ENCODE measurements at regions not wholly inside any gene's neighbourhood (a gene's known extent, or its start where the extent isn't known, plus 50 kb on each side); places are given as distances from the start of the nearest gene placed in this dataset.

DNA sequence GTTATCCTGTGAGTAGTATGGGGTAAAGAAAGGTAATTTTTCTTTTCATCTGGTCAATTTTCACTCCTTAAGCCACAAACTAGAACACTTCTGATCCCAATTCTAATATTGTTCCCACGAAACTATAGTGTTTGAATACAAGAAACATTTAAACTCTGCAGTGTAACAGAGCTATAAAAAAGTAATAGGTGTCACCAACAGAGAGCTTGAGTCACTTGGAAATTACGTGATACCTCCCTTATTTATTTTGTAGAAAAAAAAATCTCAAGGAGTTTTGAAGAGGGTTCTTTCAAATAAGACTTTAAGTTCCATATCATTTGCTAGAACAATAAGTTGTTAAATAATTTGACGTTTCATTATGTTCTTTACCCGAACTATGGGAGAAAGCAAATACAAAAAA lies 959.4 kb downstream of the JRKL start:
- intact Hi-C loops (cut with DNase I; ENCODE audit: low total_unique reads) (no loop called here), in situ Hi-C loops (cut with MboI; ENCODE audit: low sequenced_read_pairs in 4 of 4) (no loop called here)
- no peak for ATAC-seq
- Histone ChIP-seq H3K9me3 (no peaks in the 10 kb centered on the region), H3K4me1 (peaks cover 0 to 3% of the 10 kb centered on the region in 2 donors), H3K27me3 (no peaks in the 10 kb centered on the region), H3K27ac (no peak overlapping the region), H3K36me3 (no peaks in the 10 kb centered on the region), H3K4me3 (no peak overlapping the region)
- DNase-seq, result no peak
- TF ChIP-seq POLR2A (IDR thresholded peaks at IDR 0.05), result no peak
- TF ChIP-seq, protein P1, sequence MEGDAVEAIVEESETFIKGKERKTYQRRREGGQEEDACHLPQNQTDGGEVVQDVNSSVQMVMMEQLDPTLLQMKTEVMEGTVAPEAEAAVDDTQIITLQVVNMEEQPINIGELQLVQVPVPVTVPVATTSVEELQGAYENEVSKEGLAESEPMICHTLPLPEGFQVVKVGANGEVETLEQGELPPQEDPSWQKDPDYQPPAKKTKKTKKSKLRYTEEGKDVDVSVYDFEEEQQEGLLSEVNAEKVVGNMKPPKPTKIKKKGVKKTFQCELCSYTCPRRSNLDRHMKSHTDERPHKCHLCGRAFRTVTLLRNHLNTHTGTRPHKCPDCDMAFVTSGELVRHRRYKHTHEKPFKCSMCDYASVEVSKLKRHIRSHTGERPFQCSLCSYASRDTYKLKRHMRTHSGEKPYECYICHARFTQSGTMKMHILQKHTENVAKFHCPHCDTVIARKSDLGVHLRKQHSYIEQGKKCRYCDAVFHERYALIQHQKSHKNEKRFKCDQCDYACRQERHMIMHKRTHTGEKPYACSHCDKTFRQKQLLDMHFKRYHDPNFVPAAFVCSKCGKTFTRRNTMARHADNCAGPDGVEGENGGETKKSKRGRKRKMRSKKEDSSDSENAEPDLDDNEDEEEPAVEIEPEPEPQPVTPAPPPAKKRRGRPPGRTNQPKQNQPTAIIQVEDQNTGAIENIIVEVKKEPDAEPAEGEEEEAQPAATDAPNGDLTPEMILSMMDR (IDR thresholded peaks at IDR 0.05 in 4 of 5, conservative IDR thresholded peaks at IDR 0.05 in 1 of 5), result no peak

DNA sequence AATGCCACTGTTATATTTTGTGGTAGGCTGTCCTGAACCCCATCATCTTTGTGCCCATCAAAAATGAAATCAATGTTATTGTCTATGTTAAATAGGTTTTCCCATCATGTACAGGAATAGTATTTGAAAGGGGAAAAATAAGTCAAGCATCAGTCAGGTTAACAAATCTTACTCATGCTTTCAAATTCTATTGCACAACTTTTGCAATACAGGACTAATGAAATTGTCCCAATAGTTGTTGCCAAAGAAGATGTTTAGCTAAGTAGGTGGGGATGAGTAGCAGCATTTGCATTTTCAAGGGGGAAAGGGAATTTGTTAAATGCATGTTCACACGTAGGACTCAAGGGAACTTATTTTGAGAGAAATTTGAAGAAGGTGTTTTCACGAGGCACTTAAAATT lies 962.1 kb downstream of the JRKL start:
- H3K4me3 ChIP-seq, result no peak overlapping the region
- intact Hi-C loops (cut with DNase I; ENCODE audit: low total_unique reads), result no loop called here
- in situ Hi-C loops (cut with MboI; ENCODE audit: low sequenced_read_pairs in 4 of 4), result no loop called here
- no peaks in the 10 kb centered on the region for H3K27me3 ChIP-seq
- peaks cover 0 to 6% of the 10 kb centered on the region in 2 donors for H3K4me1 ChIP-seq
- H3K27ac ChIP-seq, result no peak overlapping the region
- DNase-seq, result no peak
- no peak for ATAC-seq
- TF ChIP-seq POLR2A (IDR thresholded peaks at IDR 0.05), result no peak
- TF ChIP-seq, protein P1 (IDR thresholded peaks at IDR 0.05 in 4 of 5, conservative IDR thresholded peaks at IDR 0.05 in 1 of 5), result no peak
- no peaks in the 10 kb centered on the region for H3K9me3 ChIP-seq
- no peaks in the 10 kb centered on the region for H3K36me3 ChIP-seq

DNA sequence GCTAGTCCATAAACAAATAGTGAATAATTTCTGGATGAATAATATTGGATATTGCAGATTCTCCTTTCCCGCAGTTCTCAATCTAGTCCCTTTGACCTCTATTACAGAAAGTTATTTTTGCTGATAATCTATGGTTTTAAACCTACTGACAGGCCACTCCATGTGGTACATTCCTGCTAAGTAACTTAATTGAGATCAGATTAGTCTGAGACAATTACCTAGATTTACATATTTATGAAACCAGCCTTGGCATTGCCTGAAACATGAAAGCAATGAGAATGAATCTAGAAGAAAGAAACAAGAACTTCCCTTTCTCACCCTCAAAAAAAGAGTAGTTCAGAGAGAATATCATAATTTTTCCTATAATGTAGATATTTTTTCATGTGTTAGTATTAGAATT lies 964.2 kb downstream of the JRKL start:
- no peak for ATAC-seq
- DNase-seq, result no peak
- H3K27me3 ChIP-seq, result no peaks in the 10 kb centered on the region
- no peaks in the 10 kb centered on the region for H3K9me3 ChIP-seq
- TF ChIP-seq POLR2A (IDR thresholded peaks at IDR 0.05), result no peak
- TF ChIP-seq, protein P1 (IDR thresholded peaks at IDR 0.05 in 4 of 5, conservative IDR thresholded peaks at IDR 0.05 in 1 of 5), result no peak
- H3K27ac ChIP-seq, result no peak overlapping the region
- no peak overlapping the region for H3K4me3 ChIP-seq
- in situ Hi-C loops (cut with MboI; ENCODE audit: low sequenced_read_pairs in 4 of 4) (no loop called here), intact Hi-C loops (cut with DNase I; ENCODE audit: low total_unique reads) (no loop called here)
- no peaks in the 10 kb centered on the region for H3K36me3 ChIP-seq
- H3K4me1 ChIP-seq, result peaks cover 0 to 6% of the 10 kb centered on the region in 2 donors

DNA sequence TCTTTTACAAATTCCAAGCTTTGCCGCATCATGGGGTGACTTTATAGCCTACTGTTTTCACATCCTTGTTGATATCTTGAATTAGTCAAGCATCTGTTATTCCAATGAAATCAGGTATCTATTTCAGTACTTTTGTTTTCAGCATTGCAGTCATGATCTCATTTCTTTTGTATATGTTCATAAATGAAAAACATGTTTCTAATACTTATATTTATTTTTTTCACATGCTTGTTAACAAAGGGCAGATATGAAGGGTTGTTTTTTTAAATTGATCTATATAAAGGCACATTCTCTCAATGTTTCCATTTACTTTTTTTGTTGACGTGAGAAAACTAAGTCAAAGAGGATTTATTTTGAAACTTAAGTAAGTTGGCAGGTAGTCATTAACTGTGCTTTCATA lies 964.8 kb downstream of the JRKL start:
- DNase-seq (no peak), ATAC-seq (no peak)
- H3K27me3 ChIP-seq, result no peaks in the 10 kb centered on the region
- H3K9me3 ChIP-seq, result no peaks in the 10 kb centered on the region
- H3K4me1 ChIP-seq, result peaks cover 0 to 6% of the 10 kb centered on the region in 2 donors
- TF ChIP-seq, protein P1 (IDR thresholded peaks at IDR 0.05 in 4 of 5, conservative IDR thresholded peaks at IDR 0.05 in 1 of 5), result no peak
- TF ChIP-seq POLR2A (IDR thresholded peaks at IDR 0.05), result no peak
- H3K27ac ChIP-seq, result no peak overlapping the region
- intact Hi-C loops (cut with DNase I; ENCODE audit: low total_unique reads) (no loop called here), in situ Hi-C loops (cut with MboI; ENCODE audit: low sequenced_read_pairs in 4 of 4) (no loop called here)
- no peaks in the 10 kb centered on the region for H3K36me3 ChIP-seq
- no peak overlapping the region for H3K4me3 ChIP-seq

DNA sequence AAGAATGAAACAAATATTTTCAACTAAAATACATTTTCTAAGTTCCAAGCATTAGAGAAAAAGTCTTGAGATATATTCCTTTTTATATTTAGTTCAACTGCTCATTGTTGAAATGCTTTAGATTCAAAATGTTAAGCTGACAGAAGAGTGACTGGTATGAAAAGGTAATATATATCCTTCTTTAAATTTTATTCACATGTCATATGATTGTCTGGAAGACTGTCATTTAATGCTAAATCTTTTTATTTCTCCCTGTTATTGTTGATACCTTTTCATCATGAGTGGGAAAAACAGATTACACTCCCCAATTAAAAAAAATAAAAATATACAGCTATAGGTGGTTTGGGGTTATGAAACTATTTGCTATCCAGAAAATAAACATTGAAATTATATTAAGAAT lies 965.4 kb downstream of the JRKL start:
- H3K4me3 ChIP-seq, result no peak overlapping the region
- TF ChIP-seq POLR2A (IDR thresholded peaks at IDR 0.05), result no peak
- TF ChIP-seq, protein P1 (IDR thresholded peaks at IDR 0.05 in 4 of 5, conservative IDR thresholded peaks at IDR 0.05 in 1 of 5), result no peak
- H3K27me3 ChIP-seq, result no peaks in the 10 kb centered on the region
- no peak overlapping the region for H3K27ac ChIP-seq
- in situ Hi-C loops (cut with MboI; ENCODE audit: low sequenced_read_pairs in 4 of 4), result no loop called here
- H3K36me3 ChIP-seq, result no peaks in the 10 kb centered on the region
- H3K4me1 ChIP-seq, result peaks cover 0 to 6% of the 10 kb centered on the region in 2 donors
- H3K9me3 ChIP-seq, result no peaks in the 10 kb centered on the region
- DNase-seq (no peak), ATAC-seq (no peak)
- intact Hi-C loops (cut with DNase I; ENCODE audit: low total_unique reads), result no loop called here

Measured in gastrocnemius medialis (tissue), 4 donors.